H9 (cell line): ENCODE measurements at regions not wholly inside any gene's neighbourhood (a gene's known extent, or its start where the extent isn't known, plus 50 kb on each side); places are given as distances from the start of the nearest gene placed in this dataset.

Source experiments
- DNase-seq: peaks from one replicate; pipeline ENCODE4 v3.0.0-alpha.2; 2017
- H2AFZ ChIP-seq: one replicate; pipeline ENCODE4 v1.6.1; 2013; ENCODE audit warnings: mild to moderate bottlenecking, low read length, control low read depth, moderate library complexity
- H2AK5ac ChIP-seq: 2 replicates; pipeline ENCODE4 v1.6.1; 2013; ENCODE audit warnings: low read length, control low read depth, mixed read lengths; ENCODE audit not compliant: insufficient read length
- H2BK120ac ChIP-seq: one replicate; pipeline ENCODE4 v1.6.1; 2013; ENCODE audit warnings: low read depth, mild to moderate bottlenecking, low read length, control low read depth, inconsistent platforms; ENCODE audit not compliant: poor library complexity, severe bottlenecking
- H2BK12ac ChIP-seq: 2 replicates; pipeline ENCODE4 v1.6.1; 2013; ENCODE audit warnings: low read length, control low read depth, mixed read lengths, low read depth; ENCODE audit not compliant: insufficient read length
- H2BK15ac ChIP-seq: 2 replicates; pipeline ENCODE4 v1.6.1; 2013; ENCODE audit warnings: low read depth, low read length, control low read depth
- H2BK20ac ChIP-seq: one replicate; pipeline ENCODE4 v1.6.1; 2013; ENCODE audit warnings: low read depth, mild to moderate bottlenecking, low read length, control low read depth, inconsistent platforms; ENCODE audit not compliant: poor library complexity, severe bottlenecking
- H2BK5ac ChIP-seq: 2 replicates; pipeline ENCODE4 v1.6.1; 2013; ENCODE audit warnings: low read length, control low read depth, mixed read lengths; ENCODE audit not compliant: insufficient read length
- H3K14ac ChIP-seq: 2 replicates; pipeline ENCODE4 v1.6.1; 2013; ENCODE audit warnings: low read length, control low read depth; ENCODE audit not compliant: insufficient read depth
- H3K18ac ChIP-seq: 2 replicates; pipeline ENCODE4 v1.6.1; 2013; ENCODE audit warnings: low read depth, mild to moderate bottlenecking, mixed read lengths, low read length, control low read depth; ENCODE audit not compliant: insufficient read length
- H3K23ac ChIP-seq: 2 replicates; pipeline ENCODE4 v1.6.1; 2013; ENCODE audit warnings: low read length, control low read depth, mixed read lengths, low read depth; ENCODE audit not compliant: insufficient read length
- H3K23me2 ChIP-seq: 2 replicates; pipeline ENCODE4 v1.6.1; 2013; ENCODE audit warnings: low read depth, mild to moderate bottlenecking, mixed read lengths, low read length, control low read depth; ENCODE audit not compliant: insufficient read length, poor library complexity, severe bottlenecking
- H3K27ac ChIP-seq: 2 replicates; pipeline ENCODE4 v1.5.1; 2013; ENCODE audit warnings: low read length, control low read depth, mixed read lengths, low read depth; ENCODE audit not compliant: insufficient read length
- H3K27me3 ChIP-seq: 2 replicates; pipeline ENCODE4 v1.6.1; 2013; ENCODE audit warnings: low read length, control low read depth, inconsistent platforms; ENCODE audit not compliant: insufficient read depth
- H3K4ac ChIP-seq: 2 replicates; pipeline ENCODE4 v1.6.1; 2013; ENCODE audit warnings: low read depth, mild to moderate bottlenecking, control low read depth, inconsistent platforms, low read length, moderate library complexity
- H3K4me1 ChIP-seq: 2 replicates; pipeline ENCODE4 v1.6.1; 2013; ENCODE audit warnings: low read length, control low read depth, inconsistent platforms; ENCODE audit not compliant: insufficient read depth
- H3K4me2 ChIP-seq: 2 replicates; pipeline ENCODE4 v1.6.1; 2013; ENCODE audit warnings: low read length, control low read depth, mixed read lengths; ENCODE audit not compliant: insufficient read length, insufficient read depth
- H3K56ac ChIP-seq: 2 replicates; pipeline ENCODE4 v1.6.1; 2013; ENCODE audit warnings: low read depth, mild to moderate bottlenecking, mixed read lengths, low read length, control low read depth; ENCODE audit not compliant: insufficient read length
- H3K79me1 ChIP-seq: 2 replicates; pipeline ENCODE4 v1.6.1; 2013; ENCODE audit warnings: low read depth, mild to moderate bottlenecking, moderate library complexity, low read length, control low read depth, inconsistent platforms; ENCODE audit not compliant: insufficient read depth, poor library complexity, severe bottlenecking
- H3K79me2 ChIP-seq: 2 replicates; pipeline ENCODE4 v1.6.1; 2013; ENCODE audit warnings: low read length, control low read depth, inconsistent platforms; ENCODE audit not compliant: insufficient read depth
- H3K9ac ChIP-seq: 2 replicates; pipeline ENCODE4 v1.6.1; 2013; ENCODE audit warnings: low read length, control low read depth, mixed read lengths; ENCODE audit not compliant: insufficient read length; ENCODE audit errors: extremely low read depth
- H3K9me3 ChIP-seq: one replicate; pipeline ENCODE4 v1.6.1; 2013; ENCODE audit warnings: low read depth, low read length, inconsistent platforms; ENCODE audit not compliant: control insufficient read depth
- H3T11ph ChIP-seq: one replicate; pipeline ENCODE4 v1.6.1; 2013; ENCODE audit warnings: mild to moderate bottlenecking, low read length, control low read depth, inconsistent platforms
- H4K20me1 ChIP-seq: one replicate; pipeline ENCODE4 v1.6.1; 2013; ENCODE audit not compliant: control insufficient read depth, insufficient read length, insufficient read depth
- H4K5ac ChIP-seq: 2 replicates; pipeline ENCODE4 v1.6.1; 2013; ENCODE audit warnings: low read depth, mild to moderate bottlenecking, mixed read lengths, low read length, control low read depth; ENCODE audit not compliant: insufficient read length
- H4K8ac ChIP-seq: replicated peaks from 2 replicates; pipeline ENCODE4 v1.6.1; 2013; ENCODE audit warnings: low read length, control low read depth, mixed read lengths, low read depth; ENCODE audit not compliant: insufficient read length
- H4K91ac ChIP-seq: 2 replicates; pipeline ENCODE4 v1.6.1; 2013; ENCODE audit warnings: low read depth, mild to moderate bottlenecking, moderate library complexity, mixed read lengths, low read length, control low read depth; ENCODE audit not compliant: insufficient read length
- H3K27ac Mint-ChIP-seq, 3 experiments: 2 replicates in 2 of 3; 3 replicates in 1 of 3; pipeline ENCODE4 v1.8.0; 2020 to 2021; ENCODE audit warnings: mixed read lengths in 3 of 3, mild to moderate bottlenecking in 1 of 3, moderate library complexity in 1 of 3
- H3K27me3 Mint-ChIP-seq: 2 replicates; pipeline ENCODE4 v1.8.0; 2021; ENCODE audit warnings: low read depth, mild to moderate bottlenecking, moderate library complexity, mixed read lengths
- H3K36me3 Mint-ChIP-seq, 3 experiments: 2 replicates in 2 of 3; 3 replicates in 1 of 3; pipeline ENCODE4 v1.8.0; 2020 to 2021; ENCODE audit warnings: low read depth in 3 of 3, mixed read lengths in 3 of 3; ENCODE audit not compliant: insufficient read depth in 1 of 3
- H3K4me1 Mint-ChIP-seq, 2 experiments: 2 replicates each; pipeline ENCODE4 v1.8.0; 2020; ENCODE audit warnings: mixed read lengths in 2 of 2
- H3K4me3 Mint-ChIP-seq, 2 experiments: 2 replicates in 1 of 2; 3 replicates in 1 of 2; pipeline ENCODE4 v1.8.0; 2020 to 2021; ENCODE audit warnings: mild to moderate bottlenecking in 2 of 2, mixed read lengths in 2 of 2, moderate library complexity in 1 of 2
- H3K9me3 Mint-ChIP-seq, 2 experiments: 2 replicates in 1 of 2; 3 replicates in 1 of 2; pipeline ENCODE4 v1.8.0; 2020; ENCODE audit warnings: mild to moderate bottlenecking in 2 of 2, mixed read lengths in 2 of 2, moderate library complexity in 1 of 2
- TF ChIP-seq, protein P1 (sequence below): fragments of 200-600 bp; sonication (generic); conservative IDR thresholded peaks from 3 replicates; pipeline ENCODE4 v1.8.0; 2021; ENCODE audit warnings: antibody characterized with exemption, mild to moderate bottlenecking

DNA sequence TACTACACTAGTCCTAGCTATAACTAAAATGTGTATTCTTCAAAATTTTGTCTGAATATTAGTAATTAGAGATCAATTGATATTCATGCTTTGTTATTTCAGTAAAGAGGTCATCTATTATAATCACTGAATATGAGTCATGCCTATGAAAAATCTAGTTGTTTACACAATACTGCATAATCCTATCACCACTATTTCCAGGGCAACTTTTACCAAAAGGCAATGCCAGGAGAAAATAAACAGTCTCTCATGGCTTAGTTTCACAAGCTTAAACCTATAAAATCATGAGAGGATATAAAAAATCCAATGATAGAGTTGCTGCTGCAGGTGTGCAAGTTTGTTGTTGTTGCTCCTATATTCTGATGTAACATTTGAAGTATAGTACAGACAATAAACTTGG is 149.9 kb upstream of the COL1A2 start:
- Histone ChIP-seq H3K18ac (no peak overlapping the region), H3K4me1 (no peaks in the 10 kb centered on the region), H2BK120ac (no peak overlapping the region), H2BK12ac (no peak overlapping the region), H3K23ac (no peak overlapping the region), H2BK20ac (no peak overlapping the region), H3K23me2 (no peaks in the 10 kb centered on the region), H3K79me1 (no peaks in the 10 kb centered on the region), H2AFZ (no peak overlapping the region), H4K5ac (no peak overlapping the region), H3K14ac (no peak overlapping the region), H3K27me3 (no peaks in the 10 kb centered on the region; the same call in 1 of the 2 replicates), H4K8ac (no peak overlapping the region), H2BK5ac (no peak overlapping the region), H3K27ac (no peak overlapping the region), H3K9me3 (no peaks in the 10 kb centered on the region), H4K91ac (no peak overlapping the region), H3K79me2 (no peaks in the 10 kb centered on the region), H3K4me2 (no peak overlapping the region), H3K56ac (no peak overlapping the region), H4K20me1 (no peaks in the 10 kb centered on the region), H2AK5ac (no peak overlapping the region), H2BK15ac (no peak overlapping the region), H3K9ac (no peak overlapping the region), H3T11ph (no peak overlapping the region), H3K4ac (no peak overlapping the region)
- Mint-ChIP-seq H3K36me3 (no peaks in the 10 kb centered on the region), H3K4me1 (no peaks in the 10 kb centered on the region), H3K27me3 (peaks cover 47% of the 10 kb centered on the region), H3K27ac (no peak overlapping the region), H3K9me3 (no peaks in the 10 kb centered on the region), H3K4me3 (no peak overlapping the region)
- no peak for DNase-seq
- TF ChIP-seq, protein P1, sequence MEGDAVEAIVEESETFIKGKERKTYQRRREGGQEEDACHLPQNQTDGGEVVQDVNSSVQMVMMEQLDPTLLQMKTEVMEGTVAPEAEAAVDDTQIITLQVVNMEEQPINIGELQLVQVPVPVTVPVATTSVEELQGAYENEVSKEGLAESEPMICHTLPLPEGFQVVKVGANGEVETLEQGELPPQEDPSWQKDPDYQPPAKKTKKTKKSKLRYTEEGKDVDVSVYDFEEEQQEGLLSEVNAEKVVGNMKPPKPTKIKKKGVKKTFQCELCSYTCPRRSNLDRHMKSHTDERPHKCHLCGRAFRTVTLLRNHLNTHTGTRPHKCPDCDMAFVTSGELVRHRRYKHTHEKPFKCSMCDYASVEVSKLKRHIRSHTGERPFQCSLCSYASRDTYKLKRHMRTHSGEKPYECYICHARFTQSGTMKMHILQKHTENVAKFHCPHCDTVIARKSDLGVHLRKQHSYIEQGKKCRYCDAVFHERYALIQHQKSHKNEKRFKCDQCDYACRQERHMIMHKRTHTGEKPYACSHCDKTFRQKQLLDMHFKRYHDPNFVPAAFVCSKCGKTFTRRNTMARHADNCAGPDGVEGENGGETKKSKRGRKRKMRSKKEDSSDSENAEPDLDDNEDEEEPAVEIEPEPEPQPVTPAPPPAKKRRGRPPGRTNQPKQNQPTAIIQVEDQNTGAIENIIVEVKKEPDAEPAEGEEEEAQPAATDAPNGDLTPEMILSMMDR, result no peak
